ENCODE measurements at regions not wholly inside any gene's neighbourhood (a gene's known extent, or its start where the extent isn't known, plus 50 kb on each side); places are given as distances from the start of the nearest gene placed in this dataset.
A peak's percentile ranks its signal among the peaks of the same experiment; 100 is the strongest.

- no peak for DNase-seq
- H3K4me1 ChIP-seq (ENCODE audit: low read depth) = no peaks in the 10 kb centered on the region
- intact Hi-C loops (cut with DNase I, micrococcal nuclease) = no loop called here
- TF ChIP-seq CTCF (IDR thresholded peaks at IDR 0.05) = no peak
- H3K36me3 ChIP-seq (ENCODE audit: low read depth) = no peaks in the 10 kb centered on the region
- H3K4me3 ChIP-seq = no peak overlapping the region
- no peaks in the 10 kb centered on the region for H3K9me3 ChIP-seq
- no peak for ATAC-seq
Measured at GRCh38 chr15:89421219-89421618, 75.2 kb downstream of the RHCG start.

- intact Hi-C loops (cut with DNase I, micrococcal nuclease) = loop anchor here in 1 of 2 donors (5.0 kb wide), 1 partner anchor 48 kb away; no protein-coding TSS in a partner anchor
- peak in 2 of 3 donors; percentile 58 to 67 for DNase-seq
Measured at GRCh38 chr15:89419370-89419984, 76.9 kb downstream of the RHCG start.

GRCh38 chr15:89417206-89417725 lies 79.1 kb downstream of the RHCG start:
- Histone ChIP-seq H3K4me1 (ENCODE audit: low read depth) (no peaks in the 10 kb centered on the region), H3K36me3 (ENCODE audit: low read depth) (no peaks in the 10 kb centered on the region), H3K4me3 (no peak overlapping the region), H3K9me3 (no peaks in the 10 kb centered on the region)
- ATAC-seq = no peak
- intact Hi-C loops (cut with DNase I, micrococcal nuclease) = loop anchor here in 1 of 2 donors (5.0 kb wide), 1 partner anchor 50 kb away; no protein-coding TSS in a partner anchor
- no peak for DNase-seq
- TF ChIP-seq CTCF (IDR thresholded peaks at IDR 0.05) = no peak

More at GRCh38 chr15:89419370-89419984, 76.9 kb downstream of the RHCG start:
- peak; percentile 29 for ATAC-seq
- Histone ChIP-seq H3K36me3 (ENCODE audit: low read depth) (no peaks in the 10 kb centered on the region), H3K4me1 (ENCODE audit: low read depth) (no peaks in the 10 kb centered on the region), H3K9me3 (no peaks in the 10 kb centered on the region), H3K4me3 (no peak overlapping the region)
- no peak for TF ChIP-seq CTCF (IDR thresholded peaks at IDR 0.05)

- intact Hi-C loops (cut with DNase I, micrococcal nuclease) = loop anchor here in 1 of 2 donors (5.0 kb wide), 1 partner anchor 51 kb away; no protein-coding TSS in a partner anchor
- no peaks in the 10 kb centered on the region for H3K36me3 ChIP-seq (ENCODE audit: low read depth)
- no peaks in the 10 kb centered on the region for H3K4me1 ChIP-seq (ENCODE audit: low read depth)
- no peaks in the 10 kb centered on the region for H3K9me3 ChIP-seq
- ATAC-seq (peak; percentile 92), DNase-seq (peak in 2 of 3 donors; percentile 73 to 80)
- peak; percentile 47 for TF ChIP-seq CTCF (IDR thresholded peaks at IDR 0.05)
- H3K4me3 ChIP-seq = no peak overlapping the region
Measured at GRCh38 chr15:89416339-89417183, 79.8 kb downstream of the RHCG start.

GRCh38 chr15:89414571-89414970 lies 79.9 kb upstream of the POLG start:
- H3K4me3 ChIP-seq = no peak overlapping the region
- H3K36me3 ChIP-seq (ENCODE audit: low read depth) = no peaks in the 10 kb centered on the region
- DNase-seq = no peak
- H3K9me3 ChIP-seq = no peaks in the 10 kb centered on the region
- intact Hi-C loops (cut with DNase I, micrococcal nuclease) = no loop called here
- no peaks in the 10 kb centered on the region for H3K4me1 ChIP-seq (ENCODE audit: low read depth)
- ATAC-seq = no peak
- TF ChIP-seq CTCF (IDR thresholded peaks at IDR 0.05) = no peak

All from mucosa of descending colon (tissue), 3 donors.